DND-41 (cell line): ENCODE measurements at regions not wholly inside any gene's neighbourhood (a gene's known extent, or its start where the extent isn't known, plus 50 kb on each side); places are given as distances from the start of the nearest gene placed in this dataset.

Source experiments
- ATAC-seq: fragments of 200-7000 bp; cut with Tn5 transposase; 3 replicates; pipeline ENCODE4 v1.9.1; 2021; ENCODE audit warnings: low read depth; ENCODE audit not compliant: insufficient read depth
- DNase-seq: peaks from one replicate; pipeline ENCODE4 v3.0.0-alpha.2; 2020
- H2AFZ ChIP-seq: 2 replicates; pipeline ENCODE4 v1.6.0; 2012; ENCODE audit warnings: low read depth, low read length
- H3K27ac ChIP-seq: 2 replicates; pipeline ENCODE4 v1.5.1; 2012; ENCODE audit warnings: low read length, inconsistent platforms
- H3K27me3 ChIP-seq: fragments of 200-600 bp; sonication (generic); 2 replicates; pipeline ENCODE4 v1.6.0; 2012; ENCODE audit warnings: low read length, mild to moderate bottlenecking, inconsistent platforms; ENCODE audit not compliant: insufficient read depth, poor library complexity
- H3K36me3 ChIP-seq: 2 replicates; pipeline ENCODE4 v1.5.1; 2012; ENCODE audit warnings: low read length, inconsistent platforms; ENCODE audit not compliant: insufficient read depth
- H3K4me1 ChIP-seq: 2 replicates; pipeline ENCODE4 v1.5.1; 2012; ENCODE audit warnings: mild to moderate bottlenecking, low read length; ENCODE audit not compliant: insufficient read depth
- H3K4me2 ChIP-seq: 2 replicates; pipeline ENCODE4 v1.6.0; 2012; ENCODE audit warnings: mild to moderate bottlenecking, moderate library complexity, low read length, inconsistent platforms; ENCODE audit not compliant: insufficient read depth
- H3K4me3 ChIP-seq, 2 experiments: fragments of 200-600 bp in 1 of 2; shearing (Covaris generic) in 1 of 2; 2 replicates each; pipeline ENCODE4 v1.5.1; 2012 to 2016; ENCODE audit warnings: inconsistent platforms in 2 of 2, low read length in 2 of 2, mild to moderate bottlenecking in 2 of 2, low read depth in 1 of 2, moderate library complexity in 1 of 2
- H3K79me2 ChIP-seq: 2 replicates; pipeline ENCODE4 v1.6.0; 2012; ENCODE audit warnings: low read length, inconsistent platforms; ENCODE audit not compliant: insufficient read depth
- H3K9ac ChIP-seq: 2 replicates; pipeline ENCODE4 v1.6.0; 2012; ENCODE audit warnings: low read depth, mild to moderate bottlenecking, inconsistent platforms, low read length, moderate library complexity
- H3K9me3 ChIP-seq: 2 replicates; pipeline ENCODE4 v1.5.1; 2012; ENCODE audit warnings: low read length, moderate library complexity, mild to moderate bottlenecking, inconsistent platforms; ENCODE audit not compliant: insufficient read depth, severe bottlenecking
- H4K20me1 ChIP-seq: 2 replicates; pipeline ENCODE4 v1.6.0; 2012; ENCODE audit warnings: low read length; ENCODE audit not compliant: insufficient read depth
- CTCF ChIP-seq: IDR thresholded peaks from 2 replicates; pipeline ENCODE4 v1.5.1; 2012; ENCODE audit warnings: borderline replicate concordance, low read length, moderate library complexity, mild to moderate bottlenecking; ENCODE audit not compliant: poor library complexity, severe bottlenecking; ENCODE audit errors: extremely low read depth
- EZH2 ChIP-seq: IDR thresholded peaks from 3 replicates; pipeline ENCODE4 v1.6.1; 2012; ENCODE audit warnings: borderline replicate concordance, low read depth, mild to moderate bottlenecking, moderate library complexity, low read length, inconsistent platforms; ENCODE audit not compliant: severe bottlenecking

- no peaks in the 10 kb centered on the region for H3K9me3 ChIP-seq
- DNase-seq = no peak
- ATAC-seq = no peak
- peak overlapping the region; percentile 4; the same call in 1 of the 2 replicates for H3K9ac ChIP-seq
- H3K36me3 ChIP-seq = no peaks in the 10 kb centered on the region
- peaks cover 80% of the 10 kb centered on the region for H3K4me1 ChIP-seq
- H3K79me2 ChIP-seq = no peaks in the 10 kb centered on the region
- no peak for TF ChIP-seq CTCF
- no peak for TF ChIP-seq EZH2
- H3K4me3 ChIP-seq = no peak overlapping the region
- H2AFZ ChIP-seq = no peak overlapping the region
- no peak overlapping the region for H3K4me2 ChIP-seq
- H4K20me1 ChIP-seq = no peaks in the 10 kb centered on the region
- H3K27ac ChIP-seq = peak overlapping the region; percentile 62
- no peaks in the 10 kb centered on the region for H3K27me3 ChIP-seq
These were observed 226.1 kb downstream of the BCAS1 start for GRCh38 chr20:53844259-53844658.

- TF ChIP-seq CTCF (no peak), EZH2 (no peak)
- no peak overlapping the region for H3K4me3 ChIP-seq
- H3K9ac ChIP-seq = no peak overlapping the region
- H2AFZ ChIP-seq = no peak overlapping the region
- peak overlapping the region; percentile 62; the same call in 1 of the 2 replicates for H3K27ac ChIP-seq
- H4K20me1 ChIP-seq = no peaks in the 10 kb centered on the region
- H3K36me3 ChIP-seq = no peaks in the 10 kb centered on the region
- H3K9me3 ChIP-seq = no peaks in the 10 kb centered on the region
- H3K27me3 ChIP-seq = no peaks in the 10 kb centered on the region
- H3K79me2 ChIP-seq = no peaks in the 10 kb centered on the region
- DNase-seq (no peak), ATAC-seq (no peak)
- H3K4me1 ChIP-seq = peaks cover 85% of the 10 kb centered on the region
- H3K4me2 ChIP-seq = no peak overlapping the region
These were observed 226.7 kb downstream of the BCAS1 start for GRCh38 chr20:53843645-53844044.

GRCh38 chr20:53842301-53843099 lies 227.9 kb downstream of the BCAS1 start:
- Histone ChIP-seq H3K4me2 (peak overlapping the region; percentile 8), H3K4me3 (no peak overlapping the region), H3K36me3 (no peaks in the 10 kb centered on the region), H3K79me2 (no peaks in the 10 kb centered on the region), H3K9me3 (no peaks in the 10 kb centered on the region), H2AFZ (peak overlapping the region; percentile 66), H3K27me3 (no peaks in the 10 kb centered on the region), H3K27ac (peak overlapping the region; percentile 78), H4K20me1 (no peaks in the 10 kb centered on the region), H3K4me1 (peaks cover 77% of the 10 kb centered on the region), H3K9ac (peak overlapping the region; percentile 14; the same call in 1 of the 2 replicates)
- DNase-seq = no peak
- ATAC-seq = peak; percentile 34; the same call in 1 of the 3 replicates
- TF ChIP-seq CTCF (no peak), EZH2 (no peak)
